ENCODE measurements at regions not wholly inside any gene's neighbourhood (a gene's known extent, or its start where the extent isn't known, plus 50 kb on each side); places are given as distances from the start of the nearest gene placed in this dataset.

- TF ChIP-seq EZH2 (IDR thresholded peaks at IDR 0.05; ENCODE audit: borderline replicate concordance, low read depth, low read length, poor library complexity, severe bottlenecking) (no peak), CTCF (conservative IDR thresholded peaks at IDR 0.05; ENCODE audit: low read depth, low read length) (no peak)
Measured at GRCh38 chr10:33676606-33677339, 342.3 kb upstream of the NRP1 start.
